GM21619 (cell line): ENCODE measurements at regions not wholly inside any gene's neighbourhood (a gene's known extent, or its start where the extent isn't known, plus 50 kb on each side); places are given as distances from the start of the nearest gene placed in this dataset.
"Not testable (repeated sequence)": the region's sequence is repeated elsewhere in the genome, so short reads cannot be mapped to it uniquely, and the experiment has no call there.

Experiments used
- ATAC-seq: cut with Tn5 transposase; IDR thresholded peaks from one replicate; pipeline ENCODE4 v1.9.1; 2021; ENCODE audit not compliant: unreplicated experiment

- ATAC-seq, result no peak
Measured at GRCh38 chr5:123936548-123936947, 424.6 kb downstream of the CSNK1G3 start.

DNA sequence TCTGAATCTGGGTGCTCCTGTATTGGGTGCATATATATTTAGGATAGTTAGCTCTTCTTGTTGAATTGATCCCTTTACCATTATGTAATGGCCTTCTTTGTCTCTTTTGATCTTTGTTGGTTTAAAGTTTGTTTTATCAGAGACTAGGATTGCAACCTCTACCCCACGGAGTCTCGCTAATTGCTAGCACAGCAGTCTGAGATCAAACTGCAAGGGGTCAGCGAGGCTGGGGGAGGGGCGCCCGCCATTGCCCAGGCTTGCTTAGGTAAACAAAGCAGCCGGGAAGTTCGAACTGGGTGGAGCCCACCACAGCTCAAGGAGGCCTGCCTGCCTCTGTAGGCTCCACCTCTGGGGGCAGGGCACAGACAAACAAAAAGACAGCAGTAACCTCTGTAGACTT, 421.8 kb downstream of the CSNK1G3 start:
- ATAC-seq, result not testable (repeated sequence)

DNA sequence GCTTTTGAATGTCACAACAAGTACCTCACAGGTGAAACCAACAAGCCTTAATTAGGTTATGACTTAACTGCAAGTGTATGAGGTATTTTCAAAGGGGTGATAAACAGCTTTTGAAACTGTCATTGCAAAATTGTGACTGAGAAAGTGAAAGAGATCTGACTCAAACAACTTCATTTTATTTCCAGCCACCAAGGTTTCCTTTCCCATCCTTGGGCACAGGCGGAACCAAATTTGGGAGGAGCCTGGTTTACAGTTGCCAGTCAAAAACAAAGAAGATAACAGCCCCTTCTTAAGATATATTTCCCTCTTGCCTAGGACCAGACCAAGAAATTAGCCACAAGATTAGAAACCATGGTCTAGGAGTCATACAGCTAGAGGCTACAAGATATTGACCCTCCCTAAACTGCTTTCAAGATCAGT, 417.1 kb downstream of the CSNK1G3 start:
- peak; percentile 67 for ATAC-seq

GRCh38 chr5:123928401-123928800, 416.4 kb downstream of the CSNK1G3 start:
- no peak for ATAC-seq

DNA sequence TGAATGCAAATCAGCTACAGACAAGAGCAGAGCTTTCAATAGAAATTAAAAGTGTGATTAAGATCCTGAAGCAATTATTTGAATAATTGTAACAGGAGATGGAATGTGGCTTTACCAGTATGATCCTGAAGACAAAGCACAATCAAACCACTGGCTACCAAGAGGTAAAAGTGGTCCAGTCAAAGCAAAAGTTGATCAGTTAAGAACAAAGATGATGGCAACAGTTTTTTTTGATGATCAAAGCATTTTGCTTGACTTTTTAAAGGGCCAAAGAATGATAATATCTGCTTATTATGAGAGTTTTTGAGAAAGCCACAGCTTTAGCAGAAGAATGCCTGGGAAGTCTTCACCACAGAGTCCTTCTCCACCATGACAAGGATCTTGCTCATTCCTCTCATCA, 409.2 kb downstream of the CSNK1G3 start:
- no peak for ATAC-seq

DNA sequence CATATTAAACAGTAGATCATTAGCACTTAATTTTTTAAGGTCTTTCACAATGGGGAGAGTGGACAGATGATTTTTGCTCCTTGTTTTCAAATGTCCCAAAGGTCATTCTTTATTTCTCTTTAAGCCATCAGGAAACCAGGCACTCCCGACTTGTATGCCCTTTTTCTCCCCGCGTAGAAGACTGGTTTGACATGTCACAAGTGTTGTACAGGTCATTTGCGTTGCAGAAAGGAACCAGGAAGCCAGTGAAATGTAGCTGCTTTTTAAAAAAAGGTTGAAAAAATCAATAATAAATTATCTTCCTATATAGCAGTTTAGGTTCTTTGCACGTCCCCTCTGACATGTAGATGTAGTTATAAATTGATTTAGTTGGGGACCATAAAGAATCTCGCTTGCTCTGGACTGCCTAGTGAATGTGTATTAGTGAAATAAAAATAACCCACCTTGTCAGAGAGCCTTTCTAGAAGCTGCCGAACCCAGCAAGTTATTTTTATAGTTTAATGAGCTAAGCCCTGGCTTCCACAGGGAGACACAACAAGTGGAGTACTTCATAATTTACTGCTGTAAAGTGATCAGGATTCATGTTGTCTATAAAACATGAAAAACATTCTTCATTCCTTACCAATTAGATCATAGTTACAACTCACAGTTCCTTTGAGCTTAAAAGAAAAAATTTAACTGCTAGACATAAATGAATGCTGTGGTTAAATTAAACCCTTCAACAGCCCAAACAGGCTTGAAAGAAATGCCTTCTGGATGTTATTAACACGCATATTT, 404.6 kb downstream of the CSNK1G3 start:
- ATAC-seq, result no peak

GRCh38 chr5:123914333-123914732, 402.4 kb downstream of the CSNK1G3 start:
- ATAC-seq, result no peak

DNA sequence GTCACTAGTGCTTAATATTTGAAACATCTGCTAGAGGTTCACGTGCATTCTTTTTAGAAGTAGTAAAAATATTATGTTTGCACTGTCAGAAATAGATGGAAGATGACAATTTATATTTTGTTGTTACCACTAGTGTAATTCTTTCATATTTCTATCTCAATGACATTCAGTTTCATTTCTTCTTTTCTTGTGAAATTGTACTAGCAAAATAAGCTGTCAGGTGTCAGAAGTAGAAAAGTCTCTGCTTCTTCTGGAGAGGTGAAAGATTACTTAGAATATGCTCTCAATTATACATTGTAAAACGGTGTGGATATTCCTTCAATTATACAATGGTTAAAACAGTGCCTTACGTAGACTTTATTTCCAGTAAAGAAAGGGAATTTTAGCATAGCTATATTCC, 395.4 kb downstream of the CSNK1G3 start:
- no peak for ATAC-seq

GRCh38 chr5:123906698-123907295, 394.8 kb downstream of the CSNK1G3 start:
- no peak for ATAC-seq

DNA sequence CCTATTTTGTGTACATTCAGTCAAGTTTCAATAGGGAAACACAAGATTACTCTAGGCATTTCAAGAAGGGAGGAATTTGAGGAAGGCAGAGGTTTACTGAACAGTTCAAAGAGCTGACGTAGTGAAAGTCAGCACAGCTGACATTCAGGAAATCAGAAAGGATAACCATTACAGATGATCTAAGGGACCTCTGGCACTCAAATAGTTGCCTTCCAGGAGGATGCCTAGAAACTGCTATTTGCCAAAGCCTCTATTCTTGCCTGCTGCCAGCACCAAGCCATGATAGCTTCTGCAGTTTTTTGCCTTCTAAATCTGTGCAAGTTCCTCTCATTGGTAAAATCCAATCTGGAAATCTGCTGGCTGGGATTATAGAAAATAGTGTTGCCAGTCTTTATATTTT, 373.1 kb downstream of the CSNK1G3 start:
- ATAC-seq, result no peak

- no peak for ATAC-seq
Measured at GRCh38 chr5:123882965-123883345, 371.0 kb downstream of the CSNK1G3 start.

DNA sequence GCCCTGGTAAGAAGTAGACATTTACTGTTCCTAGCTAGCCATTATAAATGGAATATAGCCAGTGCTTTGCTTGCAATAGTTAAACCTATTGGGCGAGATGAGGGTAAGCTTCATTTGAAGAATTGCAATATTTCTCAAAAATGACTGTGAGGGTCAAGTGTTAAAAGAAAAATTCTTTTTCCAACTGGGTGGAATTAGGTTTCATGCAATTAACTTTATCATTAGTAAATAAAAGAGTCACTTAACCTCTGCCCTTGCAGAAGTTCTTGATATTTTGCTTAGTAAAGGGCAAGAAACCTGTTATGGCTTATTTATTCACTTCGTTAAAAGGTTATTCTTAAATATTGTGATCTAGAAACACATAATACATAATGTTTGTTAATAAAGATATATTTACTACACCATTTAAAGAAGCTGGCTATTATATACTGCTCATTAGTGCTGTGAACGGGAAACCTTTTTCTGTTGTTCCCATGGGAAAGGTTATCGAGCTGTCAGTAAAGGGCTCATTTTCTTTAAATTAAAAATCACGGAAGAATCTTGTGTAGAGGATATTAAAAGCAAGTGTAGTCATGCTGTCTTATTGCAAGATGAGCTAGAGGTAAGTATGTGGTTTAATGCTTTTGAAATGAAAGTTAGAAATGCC, 370.5 kb downstream of the CSNK1G3 start:
- no peak for ATAC-seq

- ATAC-seq, result no peak
Measured at GRCh38 chr5:123881759-123882244, 369.8 kb downstream of the CSNK1G3 start.

DNA sequence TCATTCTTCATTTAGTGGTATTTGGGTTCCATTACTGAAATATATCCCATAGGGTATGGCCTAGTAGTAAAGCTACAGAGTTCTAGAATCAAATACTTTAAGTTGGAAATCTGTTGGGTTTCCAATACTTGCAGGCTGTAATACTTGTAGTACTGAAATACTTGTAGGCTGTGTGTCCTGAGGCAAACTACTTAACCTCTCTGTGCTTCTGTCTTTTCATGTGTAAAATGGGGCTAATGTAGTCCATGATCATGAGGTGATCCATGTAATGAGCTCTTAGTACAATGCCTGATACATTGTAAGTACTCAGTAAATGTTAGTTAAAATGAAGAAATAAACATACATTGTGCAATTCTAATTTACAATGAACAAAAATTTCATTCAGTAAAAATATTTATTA, 368.9 kb downstream of the CSNK1G3 start:
- no peak for ATAC-seq

DNA sequence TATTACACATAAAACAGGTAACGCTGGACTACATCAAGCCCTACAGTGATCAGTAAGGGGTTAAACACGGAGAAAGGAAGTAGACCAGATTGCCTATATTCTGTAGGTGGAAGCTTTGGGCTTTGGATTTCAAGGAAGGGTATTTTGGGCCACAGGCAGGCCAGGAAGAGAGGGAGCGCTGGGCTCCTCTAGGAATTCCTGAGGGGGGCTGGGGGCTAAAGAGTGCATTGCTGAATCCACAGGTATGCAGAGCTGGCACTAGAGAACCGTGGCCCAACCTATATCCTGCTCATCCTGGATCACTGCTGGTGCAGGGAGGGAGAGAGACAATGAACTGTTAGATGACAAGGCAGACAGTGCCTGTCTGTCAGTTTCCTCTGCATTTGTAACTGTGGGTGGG, 367.1 kb downstream of the CSNK1G3 start:
- no peak for ATAC-seq

GRCh38 chr5:123876276-123876790, 364.4 kb downstream of the CSNK1G3 start:
- ATAC-seq, result no peak

DNA sequence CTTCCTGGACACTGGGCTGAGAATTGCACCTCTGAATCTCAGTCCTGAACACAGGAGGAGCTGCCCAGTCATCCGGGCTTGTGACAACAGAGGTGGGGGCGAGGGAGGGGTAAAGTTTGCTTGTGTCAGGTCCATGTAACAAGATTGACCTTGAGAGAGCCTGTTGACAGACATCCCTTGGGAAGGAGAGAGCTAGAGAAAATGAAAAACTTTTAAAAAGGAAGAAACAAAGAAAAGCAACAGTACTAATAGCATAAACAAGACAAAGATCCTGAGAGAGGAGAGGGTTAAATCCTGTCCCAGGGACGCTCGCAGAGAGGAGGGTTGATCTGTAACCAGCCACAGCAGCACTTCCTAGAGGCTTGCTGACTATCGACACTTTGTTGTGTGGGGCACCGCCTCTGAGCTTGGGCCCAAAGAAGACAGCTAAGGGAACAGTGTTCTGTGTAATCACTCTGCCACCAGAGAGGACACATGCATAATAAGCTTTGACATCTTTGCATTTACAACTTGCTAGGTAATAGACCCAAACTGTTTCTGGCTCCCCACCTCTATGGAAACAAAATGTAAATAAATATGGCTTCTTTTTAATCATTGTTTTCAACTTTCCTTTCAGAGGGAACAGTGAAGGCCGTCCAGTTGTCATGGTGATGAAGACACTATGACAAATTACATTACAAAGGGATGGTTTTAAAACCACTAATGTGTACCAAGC, 363.7 kb downstream of the CSNK1G3 start:
- ATAC-seq, result no peak

DNA sequence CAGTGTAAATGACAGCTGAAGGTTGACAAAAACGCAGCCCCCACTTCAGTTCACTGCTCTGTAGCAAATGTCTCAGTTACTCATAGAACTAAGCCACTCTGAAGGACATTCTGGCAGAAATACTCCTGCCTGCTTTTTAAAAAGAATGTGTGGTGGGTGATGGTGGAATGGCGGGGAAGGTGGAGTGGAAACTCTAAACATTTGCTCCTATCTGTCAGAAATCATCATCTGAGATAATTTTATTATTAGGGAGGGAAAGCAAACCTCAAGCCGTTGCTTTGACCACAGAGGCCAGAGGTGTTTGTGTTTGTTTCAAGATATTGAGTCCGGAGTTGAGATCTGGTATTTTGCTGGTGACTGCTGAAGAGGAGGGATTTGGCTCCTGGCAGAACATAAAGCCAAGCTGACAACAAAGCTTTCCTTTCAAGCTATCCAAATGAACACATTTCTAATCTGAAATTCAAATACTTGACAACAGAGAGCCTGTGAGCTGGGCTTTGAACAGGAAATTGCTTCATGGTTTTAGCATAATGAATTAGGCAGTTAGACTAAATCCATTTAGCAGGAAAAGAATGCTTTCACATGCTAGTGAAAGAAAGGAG, 362.7 kb downstream of the CSNK1G3 start:
- no peak for ATAC-seq

GRCh38 chr5:123873846-123874245, 361.9 kb downstream of the CSNK1G3 start:
- ATAC-seq, result no peak

DNA sequence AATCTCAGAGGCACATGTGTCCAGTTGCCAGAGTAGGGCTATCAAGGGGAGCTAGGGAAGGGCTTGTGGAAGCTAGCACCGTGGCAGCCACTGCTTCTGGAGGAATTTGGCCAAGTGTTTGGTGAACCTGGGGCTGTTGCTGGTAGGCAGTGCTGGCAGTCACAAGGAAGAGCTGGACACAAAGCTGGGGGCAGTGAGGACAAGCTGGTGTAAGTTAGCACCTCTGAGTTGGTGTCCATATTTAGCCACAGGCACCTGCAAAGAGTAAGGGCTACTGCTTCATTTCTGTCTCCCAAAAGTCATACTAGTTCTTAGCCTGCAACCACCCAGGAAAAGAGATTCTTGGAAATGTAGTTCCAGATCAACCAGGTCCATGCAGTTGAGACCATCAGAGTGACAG, 359.4 kb downstream of the CSNK1G3 start:
- ATAC-seq, result no peak

DNA sequence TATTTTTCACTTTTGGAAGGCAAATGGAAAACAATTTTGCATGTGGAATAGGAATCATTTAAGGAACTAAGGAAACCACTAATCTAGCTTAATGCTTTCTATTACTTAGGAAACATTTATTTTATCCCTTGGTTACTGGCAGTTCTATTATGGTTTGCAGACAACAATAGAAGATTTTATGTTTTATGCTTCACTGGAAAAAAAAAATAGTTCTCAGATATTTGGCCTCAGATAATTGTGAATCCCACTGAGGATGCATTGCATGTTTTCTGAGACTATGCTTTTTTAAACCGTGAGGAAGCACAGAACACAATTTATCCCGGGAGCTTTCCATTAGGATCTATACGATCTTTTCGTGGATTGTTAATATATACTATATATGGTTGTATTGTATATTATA, 356.9 kb downstream of the CSNK1G3 start:
- no peak for ATAC-seq
